NCI-H774 (cell line): ENCODE measurements at regions not wholly inside any gene's neighbourhood (a gene's known extent, or its start where the extent isn't known, plus 50 kb on each side); places are given as distances from the start of the nearest gene placed in this dataset.
"Not testable (repeated sequence)": the region's sequence is repeated elsewhere in the genome, so short reads cannot be mapped to it uniquely, and the experiment has no call there.

ENCODE experiments used
- DNase-seq: peaks from one replicate; lab custom pipeline; 2025; lab: John Stamatoyannopoulos, UW

- DNase-seq = no peak
These were observed 522.4 kb upstream of the NAALADL2 start for GRCh38 chr3:174336784-174337183.

GRCh38 chr3:174337227-174337626, 521.9 kb upstream of the NAALADL2 start:
- no peak for DNase-seq

GRCh38 chr3:174340624-174341587, 518.2 kb upstream of the NAALADL2 start:
- DNase-seq = no peak

GRCh38 chr3:174342171-174342570, 517.0 kb upstream of the NAALADL2 start:
- DNase-seq = no peak

- no peak for DNase-seq
These were observed 516.1 kb upstream of the NAALADL2 start for GRCh38 chr3:174342941-174343501.

GRCh38 chr3:174346141-174346540, 513.0 kb upstream of the NAALADL2 start:
- no peak for DNase-seq

- DNase-seq = no peak
These were observed 512.6 kb upstream of the NAALADL2 start for GRCh38 chr3:174346571-174346970.

- no peak for DNase-seq
These were observed 511.5 kb upstream of the NAALADL2 start for GRCh38 chr3:174347474-174348138.

- DNase-seq = no peak
These were observed 506.9 kb upstream of the NAALADL2 start for GRCh38 chr3:174352227-174352626.

GRCh38 chr3:174355505-174355904, 503.6 kb upstream of the NAALADL2 start:
- DNase-seq = no peak

- no peak for DNase-seq
These were observed 502.5 kb upstream of the NAALADL2 start for GRCh38 chr3:174356596-174356995.

- DNase-seq = no peak
These were observed 500.9 kb upstream of the NAALADL2 start for GRCh38 chr3:174358252-174358651.

- no peak for DNase-seq
These were observed 496.6 kb upstream of the NAALADL2 start for GRCh38 chr3:174362556-174362955.

GRCh38 chr3:174363256-174363655, 495.9 kb upstream of the NAALADL2 start:
- DNase-seq = no peak

- DNase-seq = no peak
These were observed 493.3 kb upstream of the NAALADL2 start for GRCh38 chr3:174365796-174366195.

GRCh38 chr3:174366904-174367303, 492.2 kb upstream of the NAALADL2 start:
- DNase-seq = not testable (repeated sequence)

- DNase-seq = no peak
These were observed 482.8 kb upstream of the NAALADL2 start for GRCh38 chr3:174376346-174376745.

GRCh38 chr3:174377096-174377495, 482.0 kb upstream of the NAALADL2 start:
- DNase-seq = no peak

- no peak for DNase-seq
These were observed 481.4 kb upstream of the NAALADL2 start for GRCh38 chr3:174377684-174378083.

GRCh38 chr3:174382878-174383277, 476.3 kb upstream of the NAALADL2 start:
- DNase-seq = no peak

- no peak for DNase-seq
These were observed 471.4 kb upstream of the NAALADL2 start for GRCh38 chr3:174387736-174388135.

GRCh38 chr3:174397848-174398247, 461.3 kb upstream of the NAALADL2 start:
- no peak for DNase-seq

- no peak for DNase-seq
These were observed 460.4 kb upstream of the NAALADL2 start for GRCh38 chr3:174398761-174399160.
